GM19238 (cell line): ENCODE measurements at regions not wholly inside any gene's neighbourhood (a gene's known extent, or its start where the extent isn't known, plus 50 kb on each side); places are given as distances from the start of the nearest gene placed in this dataset.

ENCODE experiments used
- DNase-seq: peaks from one replicate; pipeline ENCODE4 v3.0.0; 2011; ENCODE audit warnings: low spot score; ENCODE audit not compliant: insufficient read length

- no peak for DNase-seq
These were observed 120.2 kb upstream of the MLN start for GRCh38 chr6:33923857-33924514.

- DNase-seq, result no peak
These were observed 117.9 kb upstream of the MLN start for GRCh38 chr6:33921745-33922144.

GRCh38 chr6:33918175-33918695 lies 114.4 kb upstream of the MLN start:
- no peak for DNase-seq

DNA sequence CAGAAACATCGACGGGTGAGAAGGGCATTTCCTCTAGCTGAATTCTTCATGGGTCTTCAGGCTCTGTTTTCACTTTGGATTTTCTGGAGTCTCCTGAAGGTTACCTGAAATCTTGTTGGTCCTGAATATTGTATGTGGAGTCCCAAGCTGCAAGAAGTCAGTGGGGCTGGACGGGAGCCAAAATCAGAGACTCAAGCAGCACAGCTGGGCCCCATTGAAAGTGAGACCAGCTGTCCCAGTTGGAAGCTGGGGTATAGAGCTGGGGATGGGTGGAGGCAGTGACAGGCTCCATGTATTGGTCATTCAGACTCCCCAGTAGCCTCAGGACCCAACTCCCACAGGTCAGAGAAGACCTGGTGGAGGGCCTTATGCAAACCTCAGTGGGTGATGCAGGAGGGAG lies 111.3 kb upstream of the MLN start:
- DNase-seq, result no peak

DNA sequence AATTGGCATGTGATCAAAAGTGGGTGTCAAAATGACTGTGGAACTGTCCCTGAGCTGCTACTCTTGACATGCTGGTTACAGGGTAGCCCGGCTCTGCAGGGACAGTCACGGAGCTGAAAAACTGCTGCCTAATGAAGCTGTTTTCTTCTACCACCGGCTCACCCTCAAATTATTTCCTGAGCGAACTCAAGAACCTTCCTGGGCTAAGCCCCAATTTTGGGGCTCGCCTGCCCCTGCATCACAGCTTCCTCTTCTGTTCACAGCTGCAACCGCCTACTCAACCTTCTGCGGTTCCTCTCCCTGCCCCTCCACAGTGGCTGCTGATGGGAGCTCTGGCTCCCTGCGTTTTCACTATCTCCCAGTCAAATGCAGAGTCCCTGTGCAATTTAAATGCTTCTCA lies 110.8 kb upstream of the MLN start:
- DNase-seq, result peak; percentile 33

DNA sequence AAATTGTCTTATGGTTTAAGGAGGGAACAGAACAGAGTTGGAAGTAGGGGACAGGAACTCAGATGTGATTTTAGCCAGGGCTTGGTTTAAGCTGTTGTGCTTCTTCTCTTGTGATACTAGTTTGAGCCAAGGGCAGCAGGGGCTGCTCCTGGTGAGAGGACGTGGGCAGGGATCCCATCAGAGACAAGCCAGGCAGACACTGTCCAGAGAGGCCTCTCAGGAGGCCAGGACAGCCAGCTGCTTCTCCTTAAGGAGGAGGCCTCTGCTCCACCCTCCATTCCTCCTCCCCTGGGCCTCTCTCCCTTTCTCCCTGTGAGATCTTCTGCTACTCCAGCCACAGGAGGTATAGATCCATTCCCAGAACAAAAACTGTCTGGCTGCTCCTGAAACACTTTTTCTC lies 108.4 kb upstream of the MLN start:
- no peak for DNase-seq

- DNase-seq, result no peak
These were observed 107.7 kb upstream of the MLN start for GRCh38 chr6:33911488-33911887.

DNA sequence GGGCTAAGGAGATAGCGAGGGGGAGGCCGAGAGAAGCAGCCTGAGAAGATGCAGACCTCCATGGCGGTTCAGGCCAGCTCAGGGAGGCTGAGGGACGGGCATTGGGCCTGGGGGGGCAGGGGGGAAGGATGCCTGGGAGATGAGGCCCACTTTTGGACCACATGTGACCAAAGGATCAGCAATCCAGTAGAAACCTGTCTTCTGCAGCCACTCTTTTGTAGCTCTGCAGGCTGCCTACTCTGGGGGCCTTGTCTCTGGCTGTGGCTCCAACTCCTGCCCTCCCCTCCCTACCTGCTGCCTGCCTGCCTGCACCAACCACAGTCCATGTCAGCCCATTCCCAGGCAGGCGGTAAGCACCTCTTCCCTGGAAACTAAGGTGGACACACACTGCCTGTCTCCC lies 106.8 kb upstream of the MLN start:
- no peak for DNase-seq

DNA sequence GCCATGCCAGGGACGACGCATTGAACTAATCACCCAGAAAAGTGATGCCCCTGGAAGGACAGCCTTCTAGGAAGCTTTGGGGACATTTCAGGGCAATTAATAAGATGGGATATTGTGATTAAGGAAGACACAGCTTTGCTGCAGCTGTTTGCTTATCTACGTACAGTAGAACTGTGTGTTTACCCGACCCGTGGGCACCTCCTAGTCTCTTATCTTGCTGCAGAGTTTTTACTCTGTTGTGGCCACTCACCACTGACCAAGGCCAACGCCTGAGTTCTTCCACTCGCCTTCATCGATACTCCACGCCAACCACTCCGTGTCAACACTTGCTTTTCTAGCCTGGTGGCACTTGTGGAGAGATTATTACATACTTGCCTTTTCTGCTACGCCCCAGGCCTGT lies 105.9 kb upstream of the MLN start:
- DNase-seq, result no peak

GRCh38 chr6:33908025-33908424 lies 104.2 kb upstream of the MLN start:
- DNase-seq, result no peak

DNA sequence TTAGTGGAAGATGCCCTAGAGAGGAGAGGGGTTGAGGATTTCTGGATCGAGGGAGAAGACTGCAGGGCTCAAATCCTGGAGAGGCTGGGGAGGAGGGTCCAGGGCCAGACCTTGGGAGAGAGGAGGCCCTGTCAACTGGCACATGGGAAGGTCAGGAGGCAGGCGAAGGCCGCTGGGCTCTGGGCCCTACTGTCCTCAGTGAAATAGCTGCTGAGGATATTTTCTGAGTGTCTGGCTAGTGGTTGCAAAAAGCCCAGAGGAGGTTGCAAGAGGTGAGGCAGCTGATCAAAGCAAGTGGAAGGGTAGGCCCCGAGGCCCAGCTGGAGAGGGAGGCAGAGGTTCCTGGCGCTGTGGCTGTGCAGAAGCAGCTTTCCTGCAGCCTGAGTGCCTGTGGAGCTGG lies 103.4 kb upstream of the MLN start:
- DNase-seq, result no peak

GRCh38 chr6:33906439-33906838 lies 102.6 kb upstream of the MLN start:
- DNase-seq, result no peak

- DNase-seq, result no peak
These were observed 101.3 kb upstream of the MLN start for GRCh38 chr6:33905071-33905609.

GRCh38 chr6:33904747-33905065 lies 100.9 kb upstream of the MLN start:
- no peak for DNase-seq

- DNase-seq, result peak; percentile 56
These were observed 100.4 kb upstream of the MLN start for GRCh38 chr6:33904050-33904746.

GRCh38 chr6:33903579-33903978 lies 99.8 kb upstream of the MLN start:
- DNase-seq, result no peak

GRCh38 chr6:33902457-33902853 lies 98.7 kb upstream of the MLN start:
- no peak for DNase-seq

DNA sequence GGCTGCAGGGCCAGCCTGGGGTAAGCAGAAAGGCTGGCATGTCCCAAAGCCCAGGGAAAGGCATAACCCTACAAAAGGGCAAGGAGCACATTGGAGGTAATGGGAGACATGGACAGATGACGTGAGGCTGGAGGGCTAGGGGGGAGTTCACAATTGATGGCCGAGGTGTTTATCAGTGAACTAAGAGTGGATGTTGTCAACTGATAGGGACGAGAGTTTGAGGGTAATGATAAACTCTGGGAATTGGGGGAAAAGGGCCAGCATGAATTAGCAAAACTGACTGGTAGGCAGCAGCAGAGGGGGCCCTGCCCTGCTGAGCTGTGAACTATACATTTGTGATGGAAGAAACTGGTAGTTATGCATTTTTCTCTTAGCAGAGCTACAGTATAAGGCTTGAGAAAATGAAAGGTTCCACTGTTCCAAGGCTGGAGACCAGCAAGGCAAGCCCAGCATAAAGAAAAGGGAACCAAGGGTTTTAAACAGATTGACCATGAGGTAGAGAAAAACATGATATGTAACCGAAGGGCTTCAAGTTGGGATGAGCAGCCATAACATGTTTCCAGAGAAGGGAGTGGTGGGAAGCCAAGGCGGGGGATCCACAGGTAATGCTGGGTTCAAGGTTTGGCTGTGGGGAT lies 98.1 kb upstream of the MLN start:
- no peak for DNase-seq

DNA sequence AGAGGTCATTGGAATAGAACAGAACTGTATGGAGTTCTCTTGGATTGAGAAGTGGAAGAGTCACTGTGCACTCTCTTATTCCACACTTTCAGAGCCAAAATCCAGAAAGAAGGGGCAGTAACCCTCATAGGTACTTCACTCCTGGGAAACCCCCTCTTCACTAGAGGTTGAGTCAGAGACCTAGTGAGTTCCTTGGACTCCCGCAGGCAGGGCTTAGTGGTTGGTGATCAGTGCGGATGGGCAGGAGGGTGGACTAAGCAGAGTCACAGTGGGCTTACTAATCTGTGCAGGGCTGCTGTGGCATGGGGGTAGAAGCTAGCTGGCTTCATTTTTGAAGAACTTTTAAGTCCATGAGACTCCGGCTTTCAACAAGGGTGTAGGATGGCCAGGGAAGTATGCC lies 95.0 kb upstream of the MLN start:
- DNase-seq, result no peak

DNA sequence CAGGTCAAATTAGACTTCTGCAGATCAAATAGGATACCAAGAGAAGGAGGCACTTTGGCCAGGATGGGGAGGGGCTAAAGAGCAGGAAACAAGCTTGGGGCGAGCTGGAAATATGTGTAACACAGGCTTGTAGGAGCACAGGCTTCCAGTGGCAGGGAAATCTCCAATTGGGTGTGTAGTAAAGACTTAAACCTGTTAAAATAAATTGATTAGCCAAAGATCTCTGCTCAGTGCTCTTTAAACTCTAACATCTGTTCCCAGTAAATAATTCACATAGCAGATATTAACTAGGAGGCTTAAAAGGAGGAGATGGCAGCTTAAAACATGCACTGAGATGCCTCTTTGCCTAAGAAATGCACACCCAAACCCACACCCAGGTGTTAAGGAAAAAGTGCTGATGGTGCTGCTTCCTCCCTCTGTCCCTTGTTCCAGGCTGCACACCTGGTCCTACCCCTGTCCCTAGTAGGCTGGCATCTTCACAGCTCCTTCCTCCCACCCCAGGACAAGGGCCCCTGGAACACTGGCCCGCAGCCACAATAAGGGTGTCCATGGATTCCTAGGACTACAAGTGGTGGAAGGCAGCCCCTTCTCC lies 93.5 kb upstream of the MLN start:
- DNase-seq, result no peak

- no peak for DNase-seq
These were observed 92.8 kb upstream of the MLN start for GRCh38 chr6:33896391-33897188.
